ENCODE measurements at regions not wholly inside any gene's neighbourhood (a gene's known extent, or its start where the extent isn't known, plus 50 kb on each side); places are given as distances from the start of the nearest gene placed in this dataset.

DNA sequence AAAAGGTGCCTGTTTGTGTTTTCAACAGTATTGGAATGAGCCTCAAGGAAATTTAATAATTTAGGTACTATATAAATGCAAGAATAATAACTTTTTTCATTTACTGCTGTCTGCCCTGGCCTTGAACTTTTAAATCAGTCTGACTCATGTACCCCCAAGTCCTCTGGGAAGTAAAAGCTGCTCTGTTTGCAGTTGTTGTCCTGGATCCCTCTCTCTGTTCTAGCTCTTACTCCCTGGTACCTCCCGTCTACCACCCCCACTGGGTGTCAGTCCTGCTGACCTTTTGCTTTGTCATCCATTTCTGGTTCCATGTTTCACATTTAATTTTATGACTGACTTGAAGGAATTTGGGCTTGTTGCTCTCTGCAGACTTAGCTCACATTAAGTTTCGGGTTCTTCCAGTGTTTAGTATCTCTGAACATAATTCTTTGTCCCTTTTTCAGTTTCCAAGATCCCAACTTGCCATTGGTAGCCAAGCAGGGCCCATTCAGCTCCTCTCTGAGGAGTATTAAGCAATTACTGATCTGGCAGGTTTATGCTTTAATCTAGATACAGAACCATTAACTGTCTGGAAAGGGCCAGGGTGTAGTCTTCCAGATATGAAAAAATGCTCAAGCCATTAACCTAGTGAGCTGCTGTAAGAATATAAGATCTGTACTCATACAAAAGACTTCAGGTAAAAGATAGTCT, 208.7 kb upstream of the FAM3C start:
- Mint-ChIP-seq H3K4me3 (no peak overlapping the region), H3K27ac (no peak overlapping the region), H3K9me3 (no peaks in the 10 kb centered on the region), H3K27me3 (peaks cover 10 to 14% of the 10 kb centered on the region in 2 donors), H3K36me3 (no peaks in the 10 kb centered on the region), H3K4me1 (no peaks in the 10 kb centered on the region)
- H3K9me3 ChIP-seq = no peaks in the 10 kb centered on the region
- no peak for DNase-seq
- H3K36me3 ChIP-seq (ENCODE audit: control insufficient read depth in 2 of 2, extremely low read depth in 1 of 2, insufficient read depth in 1 of 2, low read length in 1 of 2) = no peaks in the 10 kb centered on the region
- H3K27ac ChIP-seq (ENCODE audit: low read length) = no peak overlapping the region
- H3K4me3 ChIP-seq (ENCODE audit: control insufficient read depth in 1 of 2, extremely low read depth in 1 of 2, low read length in 1 of 2) = no peak overlapping the region
- H3K27me3 ChIP-seq (replicated peaks in 1 of 2; ENCODE audit: control insufficient read depth in 2 of 2, extremely low read depth in 1 of 2, insufficient read depth in 2 of 2, low read length in 1 of 2) = no peaks in the 10 kb centered on the region
- no peak for ATAC-seq (replicated peaks in 1 of 4)
- whole genome bisulfite sequencing (ENCODE audit: insufficient coverage) = 40% methylated on average over 1 of the region's 2 CpGs
- CTCF ChIA-PET = interaction anchor here (0.6 to 0.7 kb wide), 2 partner anchors 7 to 1349 kb away, joined by 4 read pairs; no protein-coding TSS in a partner anchor
- H3K4me1 ChIP-seq (ENCODE audit: control insufficient read depth in 1 of 2, extremely low read depth in 1 of 2, insufficient read depth in 2 of 2, low read length in 2 of 2) = no peaks in the 10 kb centered on the region
- POLR2A ChIA-PET = no interaction called here

DNA sequence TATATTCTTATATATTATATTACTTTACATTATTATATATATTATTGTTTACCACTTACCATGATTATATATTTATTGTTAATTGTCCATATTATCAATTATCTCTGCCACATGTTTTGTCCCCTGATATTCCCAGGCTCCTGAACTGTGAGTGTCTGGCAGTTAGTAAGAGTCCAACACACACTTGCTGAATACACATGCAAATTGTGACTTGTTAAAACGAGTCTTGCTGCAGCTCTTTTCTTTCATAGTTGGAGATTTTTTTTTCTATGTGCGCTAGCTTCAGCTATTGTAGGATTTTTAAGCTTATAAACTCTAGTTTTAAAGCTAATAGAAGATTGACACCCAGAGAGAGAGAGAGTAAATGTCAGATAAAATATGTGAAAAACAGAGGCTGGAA, 207.8 kb upstream of the FAM3C start:
- no peaks in the 10 kb centered on the region for H3K36me3 Mint-ChIP-seq
- Histone ChIP-seq H3K36me3 (ENCODE audit: control insufficient read depth in 2 of 2, extremely low read depth in 1 of 2, insufficient read depth in 1 of 2, low read length in 1 of 2) (no peaks in the 10 kb centered on the region), H3K27me3 (replicated peaks in 1 of 2; ENCODE audit: control insufficient read depth in 2 of 2, extremely low read depth in 1 of 2, insufficient read depth in 2 of 2, low read length in 1 of 2) (no peaks in the 10 kb centered on the region), H3K4me3 (ENCODE audit: control insufficient read depth in 1 of 2, extremely low read depth in 1 of 2, low read length in 1 of 2) (no peak overlapping the region), H3K27ac (ENCODE audit: low read length) (no peak overlapping the region), H3K9me3 (no peaks in the 10 kb centered on the region), H3K4me1 (ENCODE audit: control insufficient read depth in 1 of 2, extremely low read depth in 1 of 2, insufficient read depth in 2 of 2, low read length in 2 of 2) (no peaks in the 10 kb centered on the region)
- peaks cover 10 to 14% of the 10 kb centered on the region in 2 donors for H3K27me3 Mint-ChIP-seq
- H3K4me1 Mint-ChIP-seq = no peaks in the 10 kb centered on the region
- no CpG with 5 or more reads among the region's 2 CpGs for WGBS (ENCODE audit: insufficient coverage)
- POLR2A ChIA-PET = no interaction called here
- ATAC-seq (replicated peaks in 1 of 4) (no peak), DNase-seq (no peak)
- H3K9me3 Mint-ChIP-seq = no peaks in the 10 kb centered on the region
- H3K4me3 Mint-ChIP-seq = no peak overlapping the region
- CTCF ChIA-PET = interaction anchor here (0.6 to 0.7 kb wide), 3 partner anchors 8 to 1348 kb away, joined by 3 to 4 read pairs (median 4); no protein-coding TSS in a partner anchor
- no peak overlapping the region for H3K27ac Mint-ChIP-seq

DNA sequence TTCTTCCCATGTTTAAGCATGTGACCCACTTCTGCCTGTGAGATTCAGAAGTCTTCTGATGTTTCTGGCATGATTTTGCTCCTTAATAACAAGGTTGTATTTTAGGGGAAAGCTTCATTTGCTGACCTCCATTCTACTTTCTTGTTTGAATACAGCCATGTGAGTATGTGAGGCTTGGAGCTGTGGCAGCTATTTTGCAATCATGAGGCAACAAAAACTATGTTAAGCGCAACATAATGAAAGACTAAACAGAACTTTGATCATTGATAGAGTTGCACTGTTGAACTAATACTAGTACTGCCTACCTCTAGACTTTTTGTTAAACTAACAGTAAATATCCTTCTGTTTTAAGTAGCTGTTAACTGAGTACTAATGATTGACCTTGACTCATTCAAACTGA, 203.8 kb upstream of the FAM3C start:
- Mint-ChIP-seq H3K4me3 (no peak overlapping the region), H3K36me3 (no peaks in the 10 kb centered on the region), H3K27ac (no peak overlapping the region), H3K9me3 (peaks cover 0 to 13% (median 0%) of the 10 kb centered on the region in 3 donors), H3K27me3 (peaks cover 9 to 11% of the 10 kb centered on the region in 2 donors), H3K4me1 (no peaks in the 10 kb centered on the region)
- no peak overlapping the region for H3K27ac ChIP-seq (ENCODE audit: low read length)
- H3K9me3 ChIP-seq = no peaks in the 10 kb centered on the region
- H3K4me3 ChIP-seq (ENCODE audit: control insufficient read depth in 1 of 2, extremely low read depth in 1 of 2, low read length in 1 of 2) = no peak overlapping the region
- ATAC-seq (replicated peaks in 1 of 4) (no peak), DNase-seq (no peak)
- H3K4me1 ChIP-seq (ENCODE audit: control insufficient read depth in 1 of 2, extremely low read depth in 1 of 2, insufficient read depth in 2 of 2, low read length in 2 of 2) = no peaks in the 10 kb centered on the region
- H3K36me3 ChIP-seq (ENCODE audit: control insufficient read depth in 2 of 2, extremely low read depth in 1 of 2, insufficient read depth in 1 of 2, low read length in 1 of 2) = no peaks in the 10 kb centered on the region
- H3K27me3 ChIP-seq (replicated peaks in 1 of 2; ENCODE audit: control insufficient read depth in 2 of 2, extremely low read depth in 1 of 2, insufficient read depth in 2 of 2, low read length in 1 of 2) = no peaks in the 10 kb centered on the region
- ChIA-PET POLR2A (no interaction called here), CTCF (no interaction called here)
- WGBS (ENCODE audit: insufficient coverage) = no CpG with 5 or more reads among the region's 1 CpG

DNA sequence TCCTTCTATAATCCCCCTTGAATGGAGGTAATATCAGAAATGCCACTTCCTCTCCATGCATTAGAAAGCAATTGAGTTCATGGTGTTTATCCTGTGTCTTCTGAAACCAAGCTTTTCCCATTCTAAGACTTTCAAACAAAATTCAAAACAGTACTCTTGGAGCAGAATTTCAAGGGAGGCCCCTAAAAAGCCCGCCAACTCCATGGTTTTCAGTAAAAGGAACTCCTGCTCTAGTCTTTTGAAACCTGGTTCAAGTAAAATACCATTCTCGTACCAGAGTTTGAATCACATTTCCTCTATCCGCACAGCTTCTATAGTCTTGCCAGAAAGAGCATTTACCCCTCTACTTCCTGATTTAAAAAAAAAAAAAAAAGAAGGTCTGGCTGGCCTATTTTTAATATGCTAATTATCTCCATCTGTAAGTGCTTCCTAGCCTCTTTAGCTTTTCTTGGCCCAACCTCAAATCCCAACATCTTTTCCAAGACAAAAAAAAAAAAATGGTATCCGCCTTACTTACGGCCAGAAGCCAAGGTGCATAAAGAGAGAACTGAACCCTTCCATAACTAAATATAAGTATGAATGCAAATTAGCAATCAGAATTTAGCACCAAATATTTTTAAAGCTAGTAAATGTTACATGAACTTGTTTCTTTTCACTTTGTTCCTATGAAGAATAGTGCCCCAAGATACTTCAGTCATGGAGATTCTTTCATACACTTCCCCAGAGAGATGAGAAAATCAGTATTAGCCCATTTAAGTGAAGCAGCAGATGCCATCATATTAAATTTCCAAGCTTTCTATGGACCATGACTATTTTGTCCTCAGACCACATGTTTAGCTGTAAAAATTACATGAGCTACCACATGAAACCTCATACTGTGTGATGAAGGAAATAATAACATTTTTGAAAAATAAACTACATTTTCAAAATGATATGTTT, 199.9 kb upstream of the FAM3C start:
- POLR2A ChIA-PET = no interaction called here

DNA sequence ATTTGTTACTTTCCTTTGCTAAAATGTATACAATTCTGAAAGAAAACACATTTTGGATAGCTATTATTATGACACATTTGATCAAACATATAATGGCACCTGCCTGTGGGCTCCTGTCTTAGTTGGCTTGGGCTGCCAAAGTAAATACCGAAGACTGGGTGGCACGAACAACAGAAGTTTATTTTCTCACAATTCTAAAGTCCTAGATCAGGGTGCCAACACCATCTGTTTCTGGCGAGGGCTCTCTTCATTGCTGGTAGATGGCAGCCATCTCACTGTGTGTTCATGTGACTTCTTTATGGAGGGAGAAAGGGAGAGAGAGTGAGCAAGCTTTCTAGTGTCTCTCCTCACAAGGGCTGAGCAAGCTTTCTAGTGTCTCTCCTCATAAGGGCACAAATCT, 195.8 kb upstream of the FAM3C start:
- Mint-ChIP-seq H3K4me3 (no peak overlapping the region), H3K27ac (no peak overlapping the region), H3K4me1 (no peaks in the 10 kb centered on the region), H3K27me3 (peaks cover 3 to 7% of the 10 kb centered on the region in 2 donors), H3K9me3 (peaks cover 0 to 9% (median 0%) of the 10 kb centered on the region in 3 donors), H3K36me3 (no peaks in the 10 kb centered on the region)
- ChIA-PET CTCF (no interaction called here), POLR2A (no interaction called here)
- DNase-seq (no peak), ATAC-seq (replicated peaks in 1 of 4) (no peak)
- Histone ChIP-seq H3K4me1 (ENCODE audit: control insufficient read depth in 1 of 2, extremely low read depth in 1 of 2, insufficient read depth in 2 of 2, low read length in 2 of 2) (no peaks in the 10 kb centered on the region), H3K9me3 (no peaks in the 10 kb centered on the region), H3K27me3 (replicated peaks in 1 of 2; ENCODE audit: control insufficient read depth in 2 of 2, extremely low read depth in 1 of 2, insufficient read depth in 2 of 2, low read length in 1 of 2) (no peaks in the 10 kb centered on the region), H3K27ac (ENCODE audit: low read length) (no peak overlapping the region), H3K4me3 (ENCODE audit: control insufficient read depth in 1 of 2, extremely low read depth in 1 of 2, low read length in 1 of 2) (no peak overlapping the region), H3K36me3 (ENCODE audit: control insufficient read depth in 2 of 2, extremely low read depth in 1 of 2, insufficient read depth in 1 of 2, low read length in 1 of 2) (no peaks in the 10 kb centered on the region)
- no CpG with 5 or more reads among the region's 3 CpGs for WGBS (ENCODE audit: insufficient coverage)

More for the DNA sequence above, 199.9 kb upstream of the FAM3C start:
- CTCF ChIA-PET = no interaction called here
- no peaks in the 10 kb centered on the region for H3K36me3 Mint-ChIP-seq
- peaks cover 0 to 17% (median 0%) of the 10 kb centered on the region in 3 donors for H3K9me3 Mint-ChIP-seq
- H3K27ac Mint-ChIP-seq = no peak overlapping the region
- Histone ChIP-seq H3K4me3 (ENCODE audit: control insufficient read depth in 1 of 2, extremely low read depth in 1 of 2, low read length in 1 of 2) (no peak overlapping the region), H3K27ac (ENCODE audit: low read length) (no peak overlapping the region), H3K27me3 (replicated peaks in 1 of 2; ENCODE audit: control insufficient read depth in 2 of 2, extremely low read depth in 1 of 2, insufficient read depth in 2 of 2, low read length in 1 of 2) (no peaks in the 10 kb centered on the region), H3K9me3 (no peaks in the 10 kb centered on the region), H3K36me3 (ENCODE audit: control insufficient read depth in 2 of 2, extremely low read depth in 1 of 2, insufficient read depth in 1 of 2, low read length in 1 of 2) (no peaks in the 10 kb centered on the region), H3K4me1 (ENCODE audit: control insufficient read depth in 1 of 2, extremely low read depth in 1 of 2, insufficient read depth in 2 of 2, low read length in 2 of 2) (no peaks in the 10 kb centered on the region)
- no peaks in the 10 kb centered on the region for H3K4me1 Mint-ChIP-seq
- no peak overlapping the region for H3K4me3 Mint-ChIP-seq
- ATAC-seq (replicated peaks in 1 of 4) (no peak), DNase-seq (no peak)
- H3K27me3 Mint-ChIP-seq = peaks cover 3 to 4% of the 10 kb centered on the region in 2 donors
- 83% methylated on average over 2 of the region's 5 CpGs for WGBS (ENCODE audit: insufficient coverage)

- H3K36me3 Mint-ChIP-seq = no peaks in the 10 kb centered on the region
- H3K27me3 ChIP-seq (replicated peaks in 1 of 2; ENCODE audit: control insufficient read depth in 2 of 2, extremely low read depth in 1 of 2, insufficient read depth in 2 of 2, low read length in 1 of 2) = no peaks in the 10 kb centered on the region
- H3K36me3 ChIP-seq (ENCODE audit: control insufficient read depth in 2 of 2, extremely low read depth in 1 of 2, insufficient read depth in 1 of 2, low read length in 1 of 2) = no peaks in the 10 kb centered on the region
- ATAC-seq (replicated peaks in 1 of 4) (no peak), DNase-seq (no peak)
- H3K4me3 Mint-ChIP-seq = no peak overlapping the region
- H3K9me3 ChIP-seq = no peaks in the 10 kb centered on the region
- POLR2A ChIA-PET = no interaction called here
- no peak overlapping the region for H3K27ac Mint-ChIP-seq
- CTCF ChIA-PET = no interaction called here
- no peaks in the 10 kb centered on the region for H3K4me1 Mint-ChIP-seq
- H3K27me3 Mint-ChIP-seq = peaks cover 6 to 8% of the 10 kb centered on the region in 2 donors
- no peak overlapping the region for H3K27ac ChIP-seq (ENCODE audit: low read length)
- H3K9me3 Mint-ChIP-seq = no peaks in the 10 kb centered on the region
- no CpG with 5 or more reads among the region's 5 CpGs for WGBS (ENCODE audit: insufficient coverage)
- H3K4me1 ChIP-seq (ENCODE audit: control insufficient read depth in 1 of 2, extremely low read depth in 1 of 2, insufficient read depth in 2 of 2, low read length in 2 of 2) = no peaks in the 10 kb centered on the region
- no peak overlapping the region for H3K4me3 ChIP-seq (ENCODE audit: control insufficient read depth in 1 of 2, extremely low read depth in 1 of 2, low read length in 1 of 2)
These were observed 191.3 kb upstream of the FAM3C start for GRCh38 chr7:121587435-121587834.

Measured in T-cell (primary cell).